Upper lobe of left lung (tissue), 4 donors: ENCODE measurements at regions not wholly inside any gene's neighbourhood (a gene's known extent, or its start where the extent isn't known, plus 50 kb on each side); places are given as distances from the start of the nearest gene placed in this dataset.

Experiments
- CTCF ChIP-seq, 6 experiments: fragments of 450-650 bp in 4 of 6; fragments of 200-600 bp in 2 of 6; sonication (generic) in 2 of 6; IDR thresholded peaks; one replicate each; pipeline ENCODE4 v1.5.1; 2016 to 2019; ENCODE audit warnings: antibody characterized with exemption in 6 of 6
- EP300 ChIP-seq, 4 donors: sonication (generic); formaldehyde crosslinking; IDR thresholded peaks; one replicate each; pipeline ENCODE4 v1.5.1; 2017; ENCODE audit warnings: antibody characterized with exemption in 4 of 4, control low read depth in 2 of 4
- POLR2A ChIP-seq, 4 donors: fragments of 450-650 bp; IDR thresholded peaks; one replicate each; pipeline ENCODE4 v1.5.1; 2016 to 2017; ENCODE audit warnings: antibody characterized with exemption in 4 of 4, mild to moderate bottlenecking in 2 of 4
- POLR2AphosphoS5 ChIP-seq, 2 donors: sonication (generic); formaldehyde crosslinking; IDR thresholded peaks; one replicate each; pipeline ENCODE4 v1.5.1; 2017; ENCODE audit warnings: antibody characterized with exemption in 2 of 2

GRCh38 chr12:59382282-59383078, 213.3 kb upstream of the SLC16A7 start:
- TF ChIP-seq CTCF (IDR thresholded peaks at IDR 0.05) (no peak), EP300 (IDR thresholded peaks at IDR 0.05) (no peak), POLR2AphosphoS5 (IDR thresholded peaks at IDR 0.05) (no peak), POLR2A (IDR thresholded peaks at IDR 0.05) (no peak)
